ENCODE measurements at regions not wholly inside any gene's neighbourhood (a gene's known extent, or its start where the extent isn't known, plus 50 kb on each side); places are given as distances from the start of the nearest gene placed in this dataset.

GRCh38 chr15:66945286-66945685, 120.1 kb upstream of the SMAD3 start:
- Histone ChIP-seq H2AK5ac (ENCODE audit: insufficient read length, low read length) (no peak overlapping the region), H2BK15ac (ENCODE audit: low read depth, low read length) (no peak overlapping the region), H2BK12ac (ENCODE audit: insufficient read length, low read depth, low read length) (no peak overlapping the region), H4K91ac (ENCODE audit: insufficient read length, low read depth, low read length) (no peak overlapping the region), H3K4me2 (ENCODE audit: insufficient read depth, insufficient read length, low read length) (no peak overlapping the region), H3K79me1 (ENCODE audit: insufficient read depth, low read depth, low read length, poor library complexity, severe bottlenecking) (no peaks in the 10 kb centered on the region), H4K5ac (ENCODE audit: insufficient read length, low read depth, low read length) (no peak overlapping the region), H4K8ac (replicated peaks; ENCODE audit: insufficient read length, low read depth, low read length) (no peak overlapping the region), H2BK120ac (ENCODE audit: low read depth, low read length, poor library complexity, severe bottlenecking) (no peak overlapping the region), H3K4ac (ENCODE audit: low read depth, low read length) (no peak overlapping the region), H3T11ph (ENCODE audit: low read length) (no peak overlapping the region), H3K79me2 (ENCODE audit: insufficient read depth, low read length) (no peaks in the 10 kb centered on the region), H2BK5ac (ENCODE audit: insufficient read length, low read length) (no peak overlapping the region), H3K4me1 (ENCODE audit: insufficient read depth, low read length) (no peaks in the 10 kb centered on the region), H3K27me3 (ENCODE audit: insufficient read depth, low read length) (no peaks in the 10 kb centered on the region), H3K23me2 (ENCODE audit: insufficient read length, low read depth, low read length, poor library complexity, severe bottlenecking) (no peaks in the 10 kb centered on the region), H2BK20ac (ENCODE audit: low read depth, low read length, poor library complexity, severe bottlenecking) (no peak overlapping the region), H3K56ac (ENCODE audit: insufficient read length, low read depth, low read length) (no peak overlapping the region), H2AFZ (ENCODE audit: low read length) (no peak overlapping the region), H3K9me3 (ENCODE audit: control insufficient read depth, low read depth, low read length) (no peaks in the 10 kb centered on the region), H3K9ac (ENCODE audit: extremely low read depth, insufficient read length, low read length) (no peak overlapping the region), H4K20me1 (ENCODE audit: control insufficient read depth, insufficient read depth, insufficient read length) (no peaks in the 10 kb centered on the region), H3K27ac (ENCODE audit: insufficient read length, low read depth, low read length) (no peak overlapping the region), H3K23ac (ENCODE audit: insufficient read length, low read depth, low read length) (no peak overlapping the region), H3K14ac (ENCODE audit: insufficient read depth, low read length) (no peak overlapping the region), H3K18ac (ENCODE audit: insufficient read length, low read depth, low read length) (no peak overlapping the region)
- no CpG with 5 or more reads among the region's 3 CpGs for WGBS (ENCODE audit: extremely low coverage, insufficient read length, low lambda C conversion rate)
- Mint-ChIP-seq H3K27ac (peak overlapping the region in 1 of 3 experiments; percentile 61; a peak in 1 of 7 replicates), H3K36me3 (ENCODE audit: insufficient read depth in 1 of 3, low read depth in 3 of 3) (no peaks in the 10 kb centered on the region), H3K27me3 (ENCODE audit: low read depth) (peaks cover under 1% of the 10 kb centered on the region; the same call in 1 of the 2 replicates), H3K4me3 (no peak overlapping the region), H3K4me1 (peaks cover 4 to 14% of the 10 kb centered on the region in 2 experiments; a peak in 2 of 4 replicates), H3K9me3 (no peaks in the 10 kb centered on the region)
- no peak for TF ChIP-seq CTCF (conservative IDR thresholded peaks at IDR 0.05)
- DNase-seq, result no peak

Data from H9 (cell line).